HG02870 (cell line): ENCODE measurements at regions not wholly inside any gene's neighbourhood (a gene's known extent, or its start where the extent isn't known, plus 50 kb on each side); places are given as distances from the start of the nearest gene placed in this dataset.
"Not testable (repeated sequence)": the region's sequence is repeated elsewhere in the genome, so short reads cannot be mapped to it uniquely, and the experiment has no call there.

Source experiments
- ATAC-seq: cut with Tn5 transposase; IDR thresholded peaks from one replicate; pipeline ENCODE4 v1.9.1; 2021; ENCODE audit warnings: mild to moderate bottlenecking, moderate library complexity; ENCODE audit not compliant: unreplicated experiment

DNA sequence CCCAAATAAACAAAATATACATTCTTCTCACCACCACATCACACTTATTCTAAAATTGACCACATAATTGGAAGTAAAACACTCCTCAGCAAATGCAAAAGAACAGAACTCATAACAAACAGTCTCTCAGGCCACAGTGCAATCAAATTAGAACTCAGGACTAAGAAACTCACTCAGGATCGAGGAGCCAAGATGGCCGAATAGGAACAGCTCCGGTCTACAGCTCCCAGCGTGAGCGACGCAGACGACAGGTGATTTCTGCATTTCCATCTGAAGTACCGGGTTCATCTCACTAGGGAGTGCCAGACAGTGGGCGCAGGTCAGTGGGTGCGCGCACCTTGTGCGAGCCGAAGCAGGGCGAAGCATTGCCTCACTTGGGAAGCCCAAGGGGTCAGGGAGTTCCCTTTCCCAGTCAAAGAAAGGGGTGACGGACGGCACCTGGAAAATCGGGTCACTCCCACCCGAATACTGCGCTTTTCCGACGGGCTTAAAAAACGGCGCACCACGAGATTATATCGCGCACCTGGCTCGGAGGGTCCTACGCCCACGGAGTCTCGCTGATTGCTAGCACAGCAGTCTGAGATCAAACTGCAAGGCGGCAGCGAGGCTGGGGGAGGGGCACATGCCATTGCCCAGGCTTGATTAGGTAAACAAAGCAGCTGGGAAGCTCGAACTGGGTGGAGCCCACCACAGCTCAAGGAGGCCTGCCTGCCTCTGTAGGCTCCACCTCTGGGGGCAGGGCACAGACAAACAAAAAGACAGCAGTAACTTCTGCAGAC, 183.2 kb downstream of the ETV1 start:
- ATAC-seq, result not testable (repeated sequence)

GRCh38 chr7:13817230-13817629, 172.2 kb downstream of the ETV1 start:
- ATAC-seq, result not testable (repeated sequence)

DNA sequence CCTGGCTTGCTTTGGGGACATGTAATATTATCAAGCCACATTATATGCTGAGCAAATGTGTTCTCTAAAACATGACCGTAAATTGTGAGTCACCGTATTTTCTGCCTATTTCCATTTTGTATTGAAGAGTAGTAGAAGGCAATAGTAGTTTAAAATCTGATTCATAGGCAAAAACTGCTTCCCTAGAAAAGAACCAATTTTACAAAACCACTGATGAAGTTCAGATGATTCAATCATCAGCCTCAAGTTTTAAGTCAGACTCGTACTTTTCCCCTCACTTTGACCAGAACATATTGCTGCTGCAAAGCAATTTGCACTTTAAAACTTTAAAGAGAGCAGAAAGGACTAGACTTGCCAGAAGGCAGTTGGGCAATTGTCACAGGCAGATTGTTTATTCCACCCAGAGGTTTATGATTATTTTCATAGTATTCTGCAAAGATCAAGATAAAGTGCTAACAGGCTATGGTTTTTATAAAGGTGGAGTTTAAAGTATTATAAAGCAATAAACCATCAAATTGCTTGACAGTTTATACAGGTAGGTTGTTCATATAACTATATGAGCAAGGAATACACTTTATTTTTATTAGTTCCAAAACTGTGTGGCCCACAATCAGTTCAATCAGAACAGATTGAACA, 168.2 kb downstream of the ETV1 start:
- ATAC-seq, result no peak

GRCh38 chr7:13822678-13823077, 166.8 kb downstream of the ETV1 start:
- ATAC-seq, result no peak

GRCh38 chr7:13826752-13827151, 162.7 kb downstream of the ETV1 start:
- ATAC-seq, result no peak

- no peak for ATAC-seq
Measured at GRCh38 chr7:13827716-13828115, 161.8 kb downstream of the ETV1 start.

- no peak for ATAC-seq
Measured at GRCh38 chr7:13829231-13829630, 160.2 kb downstream of the ETV1 start.

DNA sequence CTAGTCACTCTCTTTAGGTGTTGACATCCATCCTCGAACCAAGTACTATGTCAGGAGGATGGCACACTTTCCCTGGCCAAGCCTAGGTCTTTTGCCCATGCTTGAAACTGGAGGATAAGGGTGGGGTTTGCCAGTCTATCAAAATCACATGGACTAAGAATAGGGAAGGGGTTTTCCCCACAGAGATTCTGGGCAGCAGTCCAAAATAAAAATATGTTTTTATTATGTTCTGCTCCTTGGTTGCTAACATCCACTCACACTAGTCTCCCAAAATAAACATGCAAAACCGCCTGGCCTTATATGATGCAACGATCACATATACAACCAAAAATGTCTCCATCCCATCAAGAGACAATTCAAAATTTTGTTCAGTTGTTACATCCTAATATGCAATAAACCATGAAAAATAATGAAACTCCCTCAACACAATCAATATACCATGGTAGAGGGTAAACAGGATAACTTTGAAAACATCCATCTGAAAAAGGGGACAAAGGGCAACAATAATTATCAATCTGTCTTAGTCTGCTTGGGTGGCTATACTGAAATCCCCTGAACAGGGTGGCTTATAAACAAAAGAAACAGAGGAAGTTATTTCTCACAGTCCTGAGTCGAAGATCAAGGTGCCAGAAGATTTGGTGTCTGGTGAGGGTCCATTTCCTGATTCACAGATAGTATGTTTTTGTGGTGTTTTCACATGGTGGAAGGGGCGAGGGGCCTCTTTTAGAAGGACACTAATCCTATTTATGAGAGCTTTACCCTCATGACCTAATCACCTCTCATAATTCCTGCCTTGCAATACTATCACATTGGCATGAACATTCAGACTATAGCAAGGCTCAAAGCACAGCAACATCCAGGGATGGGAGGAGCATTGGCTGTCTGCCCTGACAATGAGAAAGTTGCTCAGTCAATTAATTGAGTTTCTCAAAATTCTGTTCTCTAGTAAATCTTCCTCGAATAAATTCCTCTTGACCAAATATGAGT, 159.3 kb downstream of the ETV1 start:
- no peak for ATAC-seq

- no peak for ATAC-seq
Measured at GRCh38 chr7:13832346-13832745, 157.1 kb downstream of the ETV1 start.

GRCh38 chr7:13834328-13834761, 155.1 kb downstream of the ETV1 start:
- no peak for ATAC-seq

- ATAC-seq, result no peak
Measured at GRCh38 chr7:13835442-13835841, 154.0 kb downstream of the ETV1 start.

- no peak for ATAC-seq
Measured at GRCh38 chr7:13839063-13839462, 150.4 kb downstream of the ETV1 start.
